Fibroblast of pulmonary artery (primary cell): ENCODE measurements at regions not wholly inside any gene's neighbourhood (a gene's known extent, or its start where the extent isn't known, plus 50 kb on each side); places are given as distances from the start of the nearest gene placed in this dataset.

Experiments used
- DNase-seq: peaks from one replicate; pipeline ENCODE4 v3.0.0-alpha.2; 2010; ENCODE audit warnings: low read depth
- H3K4me3 ChIP-seq: replicated peaks from 2 replicates; pipeline ENCODE4 v1.5.1; 2011; ENCODE audit warnings: low read depth, mild to moderate bottlenecking, control low read depth, low read length, moderate library complexity
- CTCF ChIP-seq: IDR thresholded peaks from 2 replicates; pipeline ENCODE4 v1.5.1; 2011; ENCODE audit warnings: mild to moderate bottlenecking, control low read depth, low read length, inconsistent platforms; ENCODE audit errors: missing control alignments

GRCh38 chr7:84474436-84474835 lies 279.8 kb upstream of the SEMA3A start:
- no peak overlapping the region for H3K4me3 ChIP-seq
- TF ChIP-seq CTCF: no peak
- DNase-seq: no peak

- H3K4me3 ChIP-seq: no peak overlapping the region
- DNase-seq: no peak
- TF ChIP-seq CTCF: no peak
Observed at GRCh38 chr7:84471576-84471975, 277.0 kb upstream of the SEMA3A start.

GRCh38 chr7:84469034-84469433 lies 274.4 kb upstream of the SEMA3A start:
- peak; percentile 29 for DNase-seq
- no peak for TF ChIP-seq CTCF
- H3K4me3 ChIP-seq: no peak overlapping the region

- no peak overlapping the region for H3K4me3 ChIP-seq
- no peak for DNase-seq
- no peak for TF ChIP-seq CTCF
Observed at GRCh38 chr7:84462259-84462658, 267.7 kb upstream of the SEMA3A start.

GRCh38 chr7:84461093-84461492 lies 266.5 kb upstream of the SEMA3A start:
- no peak for TF ChIP-seq CTCF
- DNase-seq: no peak
- no peak overlapping the region for H3K4me3 ChIP-seq

- peak; percentile 40 for DNase-seq
- H3K4me3 ChIP-seq: no peak overlapping the region
- no peak for TF ChIP-seq CTCF
Observed at GRCh38 chr7:84455788-84456187, 261.2 kb upstream of the SEMA3A start.

GRCh38 chr7:84454174-84454959 lies 259.8 kb upstream of the SEMA3A start:
- no peak overlapping the region for H3K4me3 ChIP-seq
- DNase-seq: peak; percentile 24
- peak; percentile 17 for TF ChIP-seq CTCF
